ENCODE measurements at regions not wholly inside any gene's neighbourhood (a gene's known extent, or its start where the extent isn't known, plus 50 kb on each side); places are given as distances from the start of the nearest gene placed in this dataset.

DNA sequence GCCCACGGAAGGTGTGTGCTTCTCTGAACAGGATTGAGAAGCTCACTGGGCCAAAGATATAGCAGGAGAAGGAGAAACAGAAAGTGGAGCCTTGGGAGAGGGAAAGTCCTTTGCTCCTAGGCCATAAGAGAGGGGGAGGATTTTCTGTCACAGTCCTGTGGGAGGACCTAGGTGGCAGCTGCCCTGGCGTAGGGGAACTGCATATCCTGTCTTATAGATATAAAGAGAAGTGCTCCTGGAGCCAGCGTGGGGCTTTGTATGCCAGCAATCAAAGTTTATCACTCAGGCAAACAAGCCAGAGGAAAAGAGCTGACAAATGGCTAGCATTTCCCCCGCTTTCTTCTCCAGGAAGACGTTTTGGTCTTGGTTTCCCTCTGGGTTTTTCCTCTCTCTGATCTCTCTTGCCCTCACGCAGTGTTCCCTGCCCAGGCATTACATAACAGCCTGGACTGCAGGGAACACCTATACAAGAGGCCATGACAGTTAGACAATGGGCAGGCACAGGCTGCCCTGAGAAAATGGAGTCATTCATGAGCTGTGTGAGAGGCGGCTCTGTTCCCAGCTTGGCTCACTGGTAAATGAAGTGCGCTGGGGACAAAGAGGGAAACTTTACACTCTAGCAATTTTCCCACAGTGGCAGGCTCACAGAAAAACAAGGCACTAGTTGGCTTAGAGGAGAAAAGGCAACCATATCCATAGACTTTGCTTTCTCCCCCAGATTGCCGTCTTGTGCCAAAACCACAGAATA, 52.5 kb upstream of the ZNF648 start:
- H3K27ac ChIP-seq (ENCODE audit: low read depth, low read length), result no peak overlapping the region
- no peaks in the 10 kb centered on the region for H3K36me3 ChIP-seq (ENCODE audit: control insufficient read depth, insufficient read depth, low read length)
- H3K4me3 ChIP-seq (ENCODE audit: low read length), result no peak overlapping the region
- no peak overlapping the region for H3K9ac ChIP-seq (ENCODE audit: low read length)
- no peaks in the 10 kb centered on the region for H3K27me3 ChIP-seq (ENCODE audit: control insufficient read depth, insufficient read depth, low read length)
- H3K4me1 ChIP-seq (ENCODE audit: control insufficient read depth, insufficient read depth, low read length), result no peaks in the 10 kb centered on the region

DNA sequence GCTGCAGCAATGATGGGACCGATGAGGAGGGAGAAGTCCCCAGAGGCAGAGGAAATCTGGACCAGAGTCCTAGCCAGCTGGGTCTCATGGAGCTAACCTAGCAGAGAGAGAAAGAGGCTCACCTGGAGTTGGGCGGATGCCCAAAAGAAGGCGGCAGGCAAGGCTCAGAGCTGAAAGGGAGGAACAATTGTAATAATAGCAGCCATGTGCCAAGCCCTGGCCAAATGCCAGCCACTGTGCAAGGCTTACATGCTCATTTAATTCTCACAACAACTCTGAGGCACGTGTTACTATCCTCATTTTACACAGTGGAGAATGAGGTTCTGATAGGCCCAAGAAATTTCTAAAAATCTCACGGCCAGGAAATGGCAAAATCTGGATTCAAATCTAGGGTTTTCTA, 50.0 kb upstream of the ZNF648 start:
- Histone ChIP-seq H3K9ac (ENCODE audit: low read length) (no peak overlapping the region), H3K27me3 (ENCODE audit: control insufficient read depth, insufficient read depth, low read length) (no peaks in the 10 kb centered on the region)

More for the DNA sequence above, 50.0 kb upstream of the ZNF648 start:
- no peak overlapping the region for H3K4me3 ChIP-seq (ENCODE audit: low read length)
- no peak overlapping the region for H3K27ac ChIP-seq (ENCODE audit: low read depth, low read length)
- H3K36me3 ChIP-seq (ENCODE audit: control insufficient read depth, insufficient read depth, low read length), result no peaks in the 10 kb centered on the region
- no peaks in the 10 kb centered on the region for H3K4me1 ChIP-seq (ENCODE audit: control insufficient read depth, insufficient read depth, low read length)
